Renal cortex interstitium (tissue), 11 donors: ENCODE measurements at regions not wholly inside any gene's neighbourhood (a gene's known extent, or its start where the extent isn't known, plus 50 kb on each side); places are given as distances from the start of the nearest gene placed in this dataset.
"Not testable (repeated sequence)": the region's sequence is repeated elsewhere in the genome, so short reads cannot be mapped to it uniquely, and the experiment has no call there.

Experiments used
- DNase-seq, 11 donors: peaks; one replicate each; pipeline ENCODE4 v3.0.0-alpha.2; 2013; ENCODE audit warnings: low read depth in 9 of 11, low spot score in 4 of 11; ENCODE audit errors: extremely low read depth in 1 of 11

GRCh38 chr4:3607690-3608552 lies 75.7 kb upstream of the LRPAP1 start:
- peak in 1 of 11 donors; percentile 18 for DNase-seq

DNA sequence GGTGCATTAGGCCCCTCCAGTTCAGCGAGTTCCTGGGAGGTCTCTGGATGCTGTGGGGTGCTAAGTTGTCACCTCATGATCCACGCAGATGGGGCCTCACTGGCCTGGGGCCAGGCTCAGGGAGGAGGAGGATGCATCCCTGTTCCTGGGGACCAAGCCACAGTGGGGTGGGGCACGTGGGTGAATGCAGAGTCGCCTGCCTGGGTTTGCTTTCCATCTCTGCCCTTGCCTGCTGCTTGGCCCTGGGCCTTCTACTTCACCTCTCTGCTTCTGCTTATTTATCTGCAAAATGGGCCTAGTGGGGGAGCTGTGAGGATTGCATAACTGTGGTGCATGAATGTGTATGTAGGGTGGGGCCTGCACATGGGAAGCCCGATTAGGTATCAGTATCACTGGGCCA lies 74.6 kb upstream of the LRPAP1 start:
- DNase-seq: not testable (repeated sequence)

- DNase-seq: not testable (repeated sequence)
Measured at GRCh38 chr4:3606271-3606670, 74.0 kb upstream of the LRPAP1 start.

DNA sequence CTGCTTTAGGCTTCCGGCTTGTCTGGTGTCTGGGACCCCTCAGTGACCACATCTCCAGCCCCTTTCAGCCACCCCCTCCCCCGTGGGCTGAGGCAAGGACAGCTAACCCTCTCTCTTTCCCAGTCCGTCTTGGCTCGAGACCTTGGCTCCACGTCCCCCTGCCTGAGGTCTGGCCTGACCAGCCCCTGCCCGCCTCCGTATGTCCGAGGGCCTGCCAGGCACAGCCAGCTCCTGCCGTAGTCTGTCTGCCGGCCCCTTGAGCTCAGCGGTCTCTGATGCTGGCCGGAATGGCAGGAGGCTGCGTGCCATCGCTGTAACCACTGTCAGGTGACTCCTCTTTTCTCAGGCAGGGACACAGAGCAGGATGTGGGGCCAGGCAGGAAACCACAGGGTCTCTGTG lies 73.3 kb upstream of the LRPAP1 start:
- no peak for DNase-seq

DNA sequence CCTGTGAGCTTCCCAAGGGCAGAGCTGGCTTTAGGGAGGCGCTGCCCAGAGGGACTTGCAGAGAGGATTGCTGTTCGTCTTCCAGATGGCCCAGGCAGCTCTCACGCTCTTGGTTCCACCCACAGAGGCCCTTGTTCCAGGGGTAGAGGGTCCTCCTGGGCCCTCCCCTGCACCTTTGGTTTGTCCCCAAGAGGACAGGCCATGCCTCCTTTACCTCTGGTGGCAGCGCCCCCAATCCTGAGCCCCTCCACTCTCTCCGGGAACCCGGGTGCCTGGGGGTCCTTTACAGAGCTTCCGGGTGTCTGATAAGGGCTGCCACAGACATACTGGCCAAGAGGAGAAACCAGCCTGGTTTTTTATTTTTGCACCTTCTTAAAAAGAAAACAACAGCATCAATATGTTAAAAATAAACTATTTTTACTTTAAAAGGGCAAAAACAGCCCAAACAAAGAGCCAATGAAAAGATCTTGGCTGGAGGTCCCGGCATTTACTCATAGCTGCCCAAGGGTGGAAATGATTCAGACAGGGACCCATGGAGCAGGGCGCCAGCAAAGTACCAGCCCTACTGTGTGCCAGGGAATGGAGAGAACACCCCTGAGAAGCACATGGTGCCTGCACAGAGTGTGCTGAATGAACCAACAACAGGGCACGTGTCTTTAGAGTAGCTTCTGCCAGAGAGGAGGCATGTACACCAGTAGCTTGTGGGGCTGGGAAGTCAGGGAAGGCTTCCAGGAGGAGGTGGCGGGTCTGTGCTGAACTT lies 70.8 kb upstream of the LRPAP1 start:
- not testable (repeated sequence) for DNase-seq

- DNase-seq: no peak
Measured at GRCh38 chr4:3601992-3602391, 69.8 kb upstream of the LRPAP1 start.

DNA sequence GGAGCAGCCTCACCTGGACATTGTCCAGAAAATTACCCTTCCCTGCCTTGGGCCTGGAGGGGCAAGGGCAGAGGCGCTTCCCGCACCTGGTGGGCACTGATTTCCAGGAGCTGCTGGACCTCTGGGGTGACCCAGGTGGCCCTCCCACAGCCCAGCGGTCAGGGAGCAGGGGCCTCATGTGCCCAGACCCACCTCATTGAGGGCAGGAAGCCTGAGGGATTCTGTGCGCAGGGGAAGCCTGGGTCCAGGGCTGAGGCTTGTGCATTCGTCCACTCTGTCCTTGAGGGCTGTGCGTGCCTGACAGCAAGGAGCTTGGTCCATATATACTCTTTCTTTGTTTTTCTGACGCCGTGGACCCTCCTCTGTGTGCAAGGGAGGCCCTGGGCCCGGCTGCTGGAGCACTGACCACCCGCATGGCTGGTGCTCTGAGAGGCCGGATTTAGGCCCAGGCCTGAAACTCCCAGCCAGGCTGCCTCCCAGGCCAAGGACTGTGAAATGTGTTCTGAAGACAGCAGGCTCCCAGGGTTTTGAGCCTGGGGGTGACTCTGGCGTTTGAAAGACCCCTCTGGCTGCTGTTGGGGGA lies 69.0 kb upstream of the LRPAP1 start:
- DNase-seq: not testable (repeated sequence)

DNA sequence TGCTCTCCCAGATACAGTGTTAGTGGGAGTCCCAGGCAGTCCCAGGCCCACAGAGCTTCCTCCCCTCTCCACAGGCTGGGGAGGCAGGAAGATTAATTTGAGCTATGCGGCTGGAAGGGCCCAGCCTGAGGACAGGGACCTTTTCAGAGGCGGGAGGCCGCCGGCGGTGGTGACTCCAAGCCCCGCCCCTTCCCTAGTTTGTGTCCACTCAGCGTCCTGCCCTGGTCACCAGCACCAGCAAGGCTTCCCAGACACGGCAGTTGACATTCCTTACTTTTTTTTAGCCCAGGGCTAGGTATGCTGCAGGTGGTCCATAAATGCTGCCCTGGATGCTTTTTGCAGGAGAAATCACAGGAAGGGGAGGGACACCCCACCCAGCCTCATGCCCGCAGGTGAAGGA lies 67.7 kb upstream of the LRPAP1 start:
- no peak for DNase-seq

- no peak for DNase-seq
Measured at GRCh38 chr4:3598695-3599227, 66.5 kb upstream of the LRPAP1 start.

DNA sequence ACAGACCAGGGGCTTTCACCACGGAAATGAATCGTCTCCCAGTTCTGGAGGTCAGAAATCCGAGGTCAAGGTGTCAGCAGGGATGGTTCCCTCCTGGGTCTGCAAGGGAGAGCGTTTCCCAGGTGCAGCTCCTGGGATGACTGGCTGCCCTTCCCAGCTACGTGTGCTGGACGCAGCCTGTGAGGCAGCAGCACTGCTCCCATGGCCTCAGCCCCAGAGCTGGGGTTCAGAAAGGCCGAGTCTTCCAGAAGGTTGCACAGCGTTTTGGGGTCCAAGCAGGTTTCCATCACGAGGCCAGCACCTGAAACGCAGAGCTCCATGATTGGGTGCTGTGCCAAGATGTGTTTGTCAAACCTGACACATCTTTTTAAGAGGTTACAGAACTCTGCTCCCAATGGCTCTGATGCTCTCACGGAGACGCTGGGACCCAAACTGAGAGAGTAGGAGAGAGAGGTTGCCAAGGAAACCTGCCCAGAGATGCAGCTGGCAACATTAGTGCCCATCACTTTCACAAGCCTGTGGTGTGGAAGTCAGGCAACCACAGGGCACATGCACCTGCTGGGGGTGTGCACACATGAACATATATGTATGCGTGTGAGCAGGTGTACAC lies 65.8 kb upstream of the LRPAP1 start:
- not testable (repeated sequence) for DNase-seq

DNA sequence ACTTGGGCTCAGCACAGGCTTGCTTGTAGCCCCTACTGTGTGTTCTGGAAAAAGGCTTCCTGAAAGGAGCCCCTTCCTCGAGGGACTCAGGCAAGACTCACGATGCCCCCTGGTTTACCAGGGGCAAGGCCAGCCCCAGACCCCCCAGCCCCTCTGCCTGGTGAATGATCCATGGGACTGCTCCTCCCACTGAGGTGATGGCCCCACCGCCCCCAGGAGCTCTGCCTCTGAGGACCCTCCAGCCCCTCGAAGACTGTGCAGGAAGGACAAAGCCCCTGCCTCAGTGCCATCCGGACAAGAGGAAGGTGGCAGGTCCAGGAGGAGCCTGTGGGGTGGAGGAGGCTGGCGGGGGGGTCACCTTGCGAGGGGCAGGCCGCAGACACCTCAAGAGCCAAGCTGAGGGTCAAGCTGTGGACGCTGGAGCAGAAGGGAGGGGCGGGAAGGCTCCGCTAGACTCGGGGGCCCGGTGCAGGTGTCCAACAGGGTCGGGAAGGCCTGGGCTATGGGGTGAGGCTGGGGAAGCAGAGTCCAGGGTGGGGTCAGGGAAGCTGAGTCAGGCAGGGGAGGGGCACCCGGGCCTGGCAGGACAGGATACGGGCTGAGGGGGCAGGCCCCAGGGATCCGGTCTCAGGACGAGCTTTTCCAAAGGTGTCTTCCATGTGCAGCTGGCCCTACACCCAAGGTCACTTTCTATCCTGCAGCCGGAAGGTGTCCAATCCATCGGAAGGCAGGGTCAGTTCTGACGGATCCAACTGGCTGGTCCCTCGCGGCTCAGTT lies 64.9 kb upstream of the LRPAP1 start:
- not testable (repeated sequence) for DNase-seq

- not testable (repeated sequence) for DNase-seq
Measured at GRCh38 chr4:3595627-3596291, 63.5 kb upstream of the LRPAP1 start.

- not testable (repeated sequence) for DNase-seq
Measured at GRCh38 chr4:3594751-3595150, 62.5 kb upstream of the LRPAP1 start.

DNA sequence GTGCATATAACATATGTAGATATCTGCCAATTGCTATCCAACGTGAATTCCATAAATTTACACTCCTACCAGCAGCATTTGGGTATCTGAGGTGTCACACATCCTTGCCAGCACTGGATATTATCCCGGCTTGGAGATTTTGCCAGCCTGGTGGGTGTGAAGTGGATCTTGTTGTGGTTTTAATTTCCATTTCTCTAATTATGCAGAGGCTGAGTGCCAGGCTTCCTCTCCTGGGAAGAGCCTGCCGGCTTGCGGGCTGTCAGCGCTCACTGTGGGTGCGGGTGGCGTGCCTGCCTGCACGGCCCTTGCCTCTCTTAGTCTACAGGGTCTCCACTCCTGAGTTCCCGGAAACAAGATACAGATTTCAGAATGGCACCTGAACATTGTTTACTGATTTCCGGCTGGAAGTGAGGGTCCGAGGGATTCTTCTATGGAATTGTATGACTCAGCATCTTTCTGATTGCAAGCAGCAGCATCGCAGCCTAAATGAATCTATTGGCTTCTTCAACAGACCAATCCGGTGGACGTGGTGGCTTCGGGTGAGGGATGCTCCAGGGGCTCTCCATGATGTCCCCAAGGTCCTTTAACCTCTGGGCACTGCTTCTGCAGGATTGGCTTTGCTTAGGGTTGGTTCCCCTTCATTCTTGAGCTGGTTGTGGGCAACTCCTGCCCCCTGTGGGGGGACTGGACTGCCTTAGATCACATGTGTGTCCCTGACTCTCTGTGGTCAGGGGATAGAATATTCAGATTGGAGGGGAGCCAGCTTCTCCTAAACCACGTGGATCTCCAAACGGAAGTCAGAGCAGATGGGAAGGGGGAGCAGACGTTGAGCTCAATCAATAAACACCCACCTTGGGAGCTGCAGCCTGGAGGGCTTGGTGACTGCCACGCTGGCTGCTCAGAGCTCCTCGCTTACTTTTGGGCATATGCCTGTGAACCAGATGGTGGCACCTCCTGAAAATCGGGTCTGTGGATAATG lies 58.0 kb upstream of the LRPAP1 start:
- not testable (repeated sequence) for DNase-seq

DNA sequence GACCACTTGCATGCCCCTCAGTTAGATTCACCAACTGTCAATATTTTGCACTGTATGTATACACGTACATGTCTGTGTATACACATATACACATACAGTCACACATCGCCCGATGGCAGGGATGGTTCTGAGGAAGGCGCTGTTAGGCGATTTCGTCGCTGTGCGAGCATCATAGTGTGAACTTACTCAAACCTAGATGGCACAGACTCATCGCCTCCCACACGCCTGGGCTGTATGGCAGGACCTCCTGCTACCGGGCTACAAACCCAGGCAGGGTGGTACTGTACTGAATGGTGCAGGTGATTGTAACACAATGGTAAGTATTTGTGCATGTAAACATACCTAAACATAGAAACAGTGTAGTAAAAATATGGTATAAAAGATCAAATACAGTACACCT lies 57.2 kb upstream of the LRPAP1 start:
- not testable (repeated sequence) for DNase-seq

DNA sequence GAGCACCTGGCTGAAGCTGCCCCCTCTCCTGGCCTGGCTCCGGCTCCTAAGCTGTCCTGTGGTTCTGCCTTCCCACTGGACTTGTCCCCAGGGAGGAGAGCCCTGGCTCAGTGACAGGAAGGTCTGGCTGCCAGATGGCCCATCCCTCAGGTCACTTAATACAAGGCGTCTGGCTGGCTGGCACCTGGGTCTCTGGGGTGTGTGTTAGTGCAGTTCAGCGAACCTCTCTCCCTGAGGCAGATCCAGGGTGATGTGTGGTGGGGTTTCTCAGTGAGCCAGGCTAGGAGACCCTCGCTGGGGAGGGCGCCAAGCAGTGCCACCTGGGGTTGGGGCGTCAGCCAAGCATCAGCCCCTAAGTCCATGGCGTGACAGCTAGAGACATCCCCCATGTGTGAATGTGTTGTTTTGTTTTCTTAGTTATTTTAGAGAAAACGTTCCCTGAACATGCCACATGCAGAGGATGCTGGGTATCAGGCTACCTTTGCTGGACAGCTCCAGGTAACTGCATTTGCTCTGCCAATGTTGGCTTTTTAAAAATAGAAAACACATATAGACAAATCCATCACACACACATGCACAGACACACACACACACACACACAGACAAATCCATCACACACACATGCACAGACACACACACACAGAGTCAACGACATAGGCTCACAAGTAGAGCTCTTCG lies 56.4 kb upstream of the LRPAP1 start:
- DNase-seq: not testable (repeated sequence)
